HAP-1 (cell line): ENCODE measurements at regions not wholly inside any gene's neighbourhood (a gene's known extent, or its start where the extent isn't known, plus 50 kb on each side); places are given as distances from the start of the nearest gene placed in this dataset.

Experiments used
- DNase-seq, 2 experiments: peaks; one replicate each; pipeline ENCODE4 v3.0.0-alpha.2; 2016 to 2020; ENCODE audit warnings: low spot score in 2 of 2
- H3K27me3 ChIP-seq: fragments of 250-450 bp; sonication (Bioruptor Pico); 2 replicates; pipeline ENCODE4 v1.5.1; 2020; ENCODE audit warnings: low read depth, mild to moderate bottlenecking, moderate library complexity
- H3K36me3 ChIP-seq: fragments of 250-450 bp; sonication (Bioruptor Pico); replicated peaks from 2 replicates; pipeline ENCODE4 v1.5.1; 2020; ENCODE audit warnings: mild to moderate bottlenecking
- H3K4me1 ChIP-seq: fragments of 250-450 bp; sonication (Bioruptor Pico); 2 replicates; pipeline ENCODE4 v1.5.1; 2020; ENCODE audit warnings: mild to moderate bottlenecking
- H3K4me3 ChIP-seq: fragments of 250-450 bp; sonication (Bioruptor Pico); 2 replicates; pipeline ENCODE4 v1.5.1; 2020; ENCODE audit warnings: mild to moderate bottlenecking, moderate library complexity
- H3K9me3 ChIP-seq: fragments of 250-450 bp; sonication (Bioruptor Pico); 2 replicates; pipeline ENCODE4 v1.5.1; 2020; ENCODE audit warnings: mild to moderate bottlenecking, moderate library complexity
- in situ Hi-C: fragments of 300-500 bp; cut with MboI; formaldehyde crosslinking; loops from 3 replicates; pipeline ENCODE4 v1.14.3; 2020; ENCODE audit warnings: low sequenced_read_pairs, inconsistent platforms, mixed read lengths

DNA sequence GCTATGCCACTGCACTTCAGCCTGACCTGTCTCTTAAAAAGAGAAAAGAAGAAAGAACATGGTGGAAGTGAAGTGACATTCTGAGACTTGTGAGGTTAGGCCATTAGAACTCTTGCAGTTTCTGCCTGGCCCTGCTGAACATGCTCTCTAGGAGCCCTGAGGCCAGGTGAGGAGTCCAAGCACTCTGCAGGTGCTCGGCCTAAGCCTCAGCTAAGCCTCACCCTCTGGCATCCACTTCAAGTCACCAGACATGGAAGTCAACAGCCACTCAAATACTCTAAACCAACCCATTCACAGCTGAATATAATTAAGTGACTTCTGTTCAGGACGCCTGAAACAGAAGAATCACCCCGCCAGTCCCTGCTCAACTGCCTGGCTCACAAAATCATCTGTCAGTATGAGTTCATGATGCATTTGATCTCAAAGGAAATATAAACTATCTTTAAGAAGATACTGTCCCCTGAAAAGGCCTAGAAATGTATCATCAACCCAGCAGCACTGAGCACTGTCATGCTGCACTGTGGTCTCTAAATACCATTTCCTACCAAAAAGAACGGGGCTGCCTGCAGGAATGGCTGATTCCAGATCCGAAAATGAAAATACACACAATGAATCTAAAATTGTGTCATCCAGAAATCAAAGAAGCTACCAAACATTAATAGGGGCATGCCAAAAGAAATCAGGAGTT is 118.8 kb downstream of the PSMG1 start:
- Histone ChIP-seq H3K4me1 (no peaks in the 10 kb centered on the region), H3K36me3 (no peaks in the 10 kb centered on the region), H3K4me3 (no peak overlapping the region), H3K27me3 (no peaks in the 10 kb centered on the region), H3K9me3 (no peaks in the 10 kb centered on the region)
- no peak for DNase-seq
- in situ Hi-C loops: no loop called here

GRCh38 chr21:39063517-39063916 is 119.7 kb downstream of the PSMG1 start:
- no peaks in the 10 kb centered on the region for H3K36me3 ChIP-seq
- no peak for DNase-seq
- H3K9me3 ChIP-seq: no peaks in the 10 kb centered on the region
- no peaks in the 10 kb centered on the region for H3K27me3 ChIP-seq
- in situ Hi-C loops: no loop called here
- H3K4me3 ChIP-seq: no peak overlapping the region
- no peaks in the 10 kb centered on the region for H3K4me1 ChIP-seq

- Histone ChIP-seq H3K9me3 (no peaks in the 10 kb centered on the region), H3K27me3 (no peaks in the 10 kb centered on the region), H3K4me3 (no peak overlapping the region), H3K36me3 (no peaks in the 10 kb centered on the region), H3K4me1 (no peaks in the 10 kb centered on the region)
- DNase-seq: no peak
- in situ Hi-C loops: no loop called here
Observed at GRCh38 chr21:39062196-39062595, 121.1 kb downstream of the PSMG1 start.

GRCh38 chr21:39061766-39062165 is 121.5 kb downstream of the PSMG1 start:
- Histone ChIP-seq H3K9me3 (no peaks in the 10 kb centered on the region), H3K4me3 (no peak overlapping the region), H3K4me1 (no peaks in the 10 kb centered on the region), H3K36me3 (no peaks in the 10 kb centered on the region), H3K27me3 (no peaks in the 10 kb centered on the region)
- in situ Hi-C loops: no loop called here
- DNase-seq: no peak

GRCh38 chr21:39060485-39061083 is 122.7 kb downstream of the PSMG1 start:
- DNase-seq: no peak

GRCh38 chr21:39057121-39057520 is 126.1 kb downstream of the PSMG1 start:
- Histone ChIP-seq H3K9me3 (no peaks in the 10 kb centered on the region), H3K4me3 (no peak overlapping the region), H3K36me3 (no peaks in the 10 kb centered on the region), H3K4me1 (no peaks in the 10 kb centered on the region), H3K27me3 (no peaks in the 10 kb centered on the region)
- DNase-seq: no peak
- in situ Hi-C loops: no loop called here

More at GRCh38 chr21:39060485-39061083, 122.7 kb downstream of the PSMG1 start:
- Histone ChIP-seq H3K36me3 (no peaks in the 10 kb centered on the region), H3K4me3 (no peak overlapping the region), H3K9me3 (no peaks in the 10 kb centered on the region), H3K4me1 (no peaks in the 10 kb centered on the region), H3K27me3 (no peaks in the 10 kb centered on the region)
- in situ Hi-C loops: no loop called here

GRCh38 chr21:39056636-39057035 is 126.6 kb downstream of the PSMG1 start:
- H3K4me1 ChIP-seq: no peaks in the 10 kb centered on the region
- no peaks in the 10 kb centered on the region for H3K9me3 ChIP-seq
- no peaks in the 10 kb centered on the region for H3K36me3 ChIP-seq
- H3K27me3 ChIP-seq: no peaks in the 10 kb centered on the region
- H3K4me3 ChIP-seq: no peak overlapping the region
- DNase-seq: no peak
- in situ Hi-C loops: no loop called here

DNA sequence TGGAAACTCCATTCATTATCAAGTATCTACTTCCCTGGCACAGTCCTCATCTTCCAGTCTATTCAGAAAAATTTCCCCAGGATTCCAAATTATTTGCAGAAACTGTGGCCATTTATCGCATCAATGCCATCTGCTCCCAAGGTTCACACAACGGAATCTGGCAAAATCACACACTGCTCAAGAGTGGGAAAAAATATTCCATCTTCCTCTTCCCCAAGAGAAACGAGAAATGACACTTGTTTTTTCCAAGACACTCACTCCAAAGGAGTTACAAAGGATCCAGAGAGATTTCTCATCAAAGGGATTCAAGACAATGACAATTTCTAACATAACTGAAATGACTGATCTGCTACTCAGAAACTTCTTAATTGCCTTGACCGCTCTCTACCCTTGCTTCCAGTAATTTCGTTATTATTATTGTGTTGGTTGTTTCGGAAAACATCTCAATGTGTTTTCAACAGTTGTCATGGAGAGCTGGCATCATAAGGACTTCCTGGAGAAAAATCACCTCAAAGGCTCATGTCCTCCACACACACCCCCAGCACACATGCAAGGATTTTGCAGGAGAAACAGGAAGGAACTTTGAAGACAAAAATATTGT is 128.0 kb downstream of the PSMG1 start:
- Histone ChIP-seq H3K9me3 (no peaks in the 10 kb centered on the region), H3K4me3 (no peak overlapping the region), H3K4me1 (no peaks in the 10 kb centered on the region), H3K27me3 (no peaks in the 10 kb centered on the region), H3K36me3 (no peaks in the 10 kb centered on the region)
- DNase-seq: no peak
- in situ Hi-C loops: no loop called here

- Histone ChIP-seq H3K36me3 (no peaks in the 10 kb centered on the region), H3K4me1 (no peaks in the 10 kb centered on the region), H3K27me3 (no peaks in the 10 kb centered on the region), H3K4me3 (no peak overlapping the region), H3K9me3 (no peaks in the 10 kb centered on the region)
- no peak for DNase-seq
- in situ Hi-C loops: no loop called here
Observed at GRCh38 chr21:39054066-39054465, 129.2 kb downstream of the PSMG1 start.

- in situ Hi-C loops: no loop called here
- DNase-seq: no peak
- Histone ChIP-seq H3K4me3 (no peak overlapping the region), H3K9me3 (no peaks in the 10 kb centered on the region), H3K4me1 (no peaks in the 10 kb centered on the region), H3K36me3 (no peaks in the 10 kb centered on the region), H3K27me3 (no peaks in the 10 kb centered on the region)
Observed at GRCh38 chr21:39053126-39053525, 130.1 kb downstream of the PSMG1 start.

DNA sequence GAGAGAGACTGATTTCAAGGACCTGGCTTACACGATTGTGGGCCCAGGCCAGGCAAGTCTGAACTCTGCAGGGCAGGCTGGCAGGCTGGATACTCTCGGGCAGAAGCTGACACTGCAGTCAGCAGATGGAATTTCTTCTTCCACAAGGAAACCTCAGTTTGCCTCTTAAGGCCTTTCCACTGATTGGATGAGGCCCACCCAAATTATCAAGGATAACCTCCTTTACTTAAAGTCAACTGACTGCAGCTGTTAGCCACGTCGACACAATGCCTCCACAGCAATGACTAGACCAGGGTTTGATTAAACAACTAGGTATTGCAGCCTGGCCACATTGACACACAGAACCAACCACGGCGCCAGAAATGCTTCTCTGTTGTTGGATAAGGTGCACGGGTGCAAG is 130.5 kb downstream of the PSMG1 start:
- no peak overlapping the region for H3K4me3 ChIP-seq
- in situ Hi-C loops: no loop called here

DNA sequence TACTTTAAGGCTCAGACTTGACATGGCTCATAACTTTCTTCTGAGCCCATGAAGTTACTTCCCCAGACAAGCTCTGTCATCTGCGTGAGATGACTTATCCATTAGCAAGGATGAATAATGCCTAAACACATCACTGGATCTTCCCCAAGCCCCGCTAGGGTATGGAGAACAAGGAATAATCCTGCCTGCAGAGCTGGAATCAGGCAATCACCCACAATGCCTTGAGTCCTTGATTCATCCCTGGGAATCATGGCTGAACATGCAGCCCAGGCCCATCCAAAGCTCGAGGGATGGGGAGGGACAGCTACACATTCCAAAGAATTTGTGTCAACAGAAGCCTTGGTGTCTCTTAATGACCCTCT is 131.7 kb downstream of the PSMG1 start:
- H3K36me3 ChIP-seq: no peaks in the 10 kb centered on the region
- in situ Hi-C loops: no loop called here
- no peaks in the 10 kb centered on the region for H3K4me1 ChIP-seq
- DNase-seq: no peak
- H3K4me3 ChIP-seq: no peak overlapping the region
- no peaks in the 10 kb centered on the region for H3K27me3 ChIP-seq
- no peaks in the 10 kb centered on the region for H3K9me3 ChIP-seq

More for the DNA sequence above, 130.5 kb downstream of the PSMG1 start:
- no peak for DNase-seq
- Histone ChIP-seq H3K36me3 (no peaks in the 10 kb centered on the region), H3K4me1 (no peaks in the 10 kb centered on the region), H3K27me3 (no peaks in the 10 kb centered on the region), H3K9me3 (no peaks in the 10 kb centered on the region)

DNA sequence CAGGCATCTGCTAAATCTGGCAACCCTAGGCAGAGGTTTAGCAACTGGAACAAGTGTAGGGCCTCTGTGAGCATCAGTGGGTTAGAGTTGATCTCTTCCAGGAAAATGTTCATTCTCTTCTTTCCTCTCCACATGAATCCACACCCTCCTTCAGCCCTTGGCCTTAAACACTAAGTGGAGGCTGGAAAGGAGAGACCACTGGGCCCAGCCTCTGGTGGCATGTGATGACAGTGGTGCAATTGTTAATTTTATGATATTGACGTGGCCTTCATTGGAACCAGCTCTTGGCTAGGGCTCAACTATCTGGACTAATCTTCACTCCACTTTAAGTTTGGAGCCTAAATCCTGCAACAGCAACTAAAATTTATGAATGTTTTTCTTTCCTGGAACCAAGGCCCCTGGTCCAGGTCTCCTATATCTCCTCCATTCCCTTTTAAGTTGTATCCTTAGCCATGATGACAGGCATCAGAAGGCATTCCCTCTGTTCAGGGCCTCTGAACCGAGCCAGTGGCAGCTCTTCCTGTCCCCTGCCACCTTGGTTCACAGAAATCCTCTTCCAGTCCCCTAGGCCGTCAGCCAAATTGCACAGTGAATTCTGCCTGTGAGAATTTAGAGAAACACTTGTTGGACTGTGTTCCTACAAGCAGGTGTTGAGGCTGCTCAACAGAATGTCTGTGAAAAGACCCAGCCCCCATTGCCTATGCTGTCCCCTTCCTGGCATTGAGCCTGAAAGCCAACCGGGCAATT is 132.2 kb downstream of the PSMG1 start:
- no peaks in the 10 kb centered on the region for H3K36me3 ChIP-seq
- in situ Hi-C loops: no loop called here

DNA sequence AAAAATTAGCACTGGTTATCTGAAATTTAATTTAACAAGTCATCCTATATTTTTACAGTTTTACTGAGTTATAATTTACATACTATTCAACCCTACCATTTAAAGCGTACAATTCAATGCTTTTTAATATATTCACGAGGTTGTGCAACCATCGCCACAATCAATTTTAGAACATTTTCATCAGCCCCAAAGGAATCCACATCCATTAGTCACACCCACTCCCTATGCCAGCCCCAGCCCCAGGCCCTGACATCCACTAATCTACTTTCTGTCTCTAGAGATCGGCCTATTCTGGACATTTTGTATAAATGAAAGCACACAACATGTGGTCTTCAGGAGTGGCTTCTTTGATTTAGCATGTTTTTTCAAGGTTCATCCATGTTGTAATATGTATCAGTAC is 134.7 kb downstream of the PSMG1 start:
- in situ Hi-C loops: no loop called here
- no peak overlapping the region for H3K4me3 ChIP-seq
- no peaks in the 10 kb centered on the region for H3K27me3 ChIP-seq
- no peak for DNase-seq
- H3K9me3 ChIP-seq: no peaks in the 10 kb centered on the region
- no peaks in the 10 kb centered on the region for H3K4me1 ChIP-seq
- H3K36me3 ChIP-seq: no peaks in the 10 kb centered on the region

More for the DNA sequence above, 132.2 kb downstream of the PSMG1 start:
- H3K4me1 ChIP-seq: no peaks in the 10 kb centered on the region
- H3K27me3 ChIP-seq: no peaks in the 10 kb centered on the region
- no peak overlapping the region for H3K4me3 ChIP-seq
- no peak for DNase-seq
- no peaks in the 10 kb centered on the region for H3K9me3 ChIP-seq
